GM19239 (cell line): ENCODE measurements at regions not wholly inside any gene's neighbourhood (a gene's known extent, or its start where the extent isn't known, plus 50 kb on each side); places are given as distances from the start of the nearest gene placed in this dataset.
A peak's percentile ranks its signal among the peaks of the same experiment; 100 is the strongest.

Experiments
- DNase-seq: peaks from one replicate; pipeline ENCODE4 v3.0.0; 2011; ENCODE audit warnings: low spot score; ENCODE audit not compliant: insufficient read length
- FAIRE-seq: peaks from 2 replicates; lab custom pipeline; 2011; peaks lifted over from hg19 to GRCh38; lab: Jason Lieb, UNC

GRCh38 chr5:40416098-40416497 lies 263.6 kb upstream of the PTGER4 start:
- no peak for DNase-seq
- FAIRE-seq: no peak

- FAIRE-seq: no peak
- no peak for DNase-seq
Measured at GRCh38 chr5:40414922-40415321, 264.8 kb upstream of the PTGER4 start.

- DNase-seq: no peak
- no peak for FAIRE-seq
Measured at GRCh38 chr5:40413743-40414142, 266.0 kb upstream of the PTGER4 start.

- DNase-seq: no peak
- FAIRE-seq: no peak
Measured at GRCh38 chr5:40412771-40413170, 266.9 kb upstream of the PTGER4 start.

GRCh38 chr5:40410964-40411635 lies 268.6 kb upstream of the PTGER4 start:
- DNase-seq (no peak), FAIRE-seq (no peak)

- peak; percentile 84 for FAIRE-seq
- no peak for DNase-seq
Measured at GRCh38 chr5:40410231-40410861, 269.4 kb upstream of the PTGER4 start.

- DNase-seq: no peak
- FAIRE-seq: no peak
Measured at GRCh38 chr5:40409601-40410000, 270.1 kb upstream of the PTGER4 start.

- FAIRE-seq (peak; percentile 18), DNase-seq (no peak)
Measured at GRCh38 chr5:40406741-40407211, 272.9 kb upstream of the PTGER4 start.

GRCh38 chr5:40405996-40406740 lies 273.5 kb upstream of the PTGER4 start:
- FAIRE-seq: peak; percentile 8
- no peak for DNase-seq

- DNase-seq (no peak), FAIRE-seq (peak; percentile 62)
Measured at GRCh38 chr5:40405230-40405629, 274.5 kb upstream of the PTGER4 start.

GRCh38 chr5:40404613-40405012 lies 275.1 kb upstream of the PTGER4 start:
- peak; percentile 92 for FAIRE-seq
- DNase-seq: no peak

- DNase-seq: no peak
- no peak for FAIRE-seq
Measured at GRCh38 chr5:40402007-40402364, 277.7 kb upstream of the PTGER4 start.

- peak; percentile 69 for FAIRE-seq
- no peak for DNase-seq
Measured at GRCh38 chr5:40401284-40402006, 278.3 kb upstream of the PTGER4 start.

- no peak for DNase-seq
- no peak for FAIRE-seq
Measured at GRCh38 chr5:40400245-40400644, 279.5 kb upstream of the PTGER4 start.

GRCh38 chr5:40399349-40399748 lies 280.4 kb upstream of the PTGER4 start:
- no peak for FAIRE-seq
- DNase-seq: no peak

GRCh38 chr5:40397976-40398375 lies 281.7 kb upstream of the PTGER4 start:
- DNase-seq: no peak
- FAIRE-seq: no peak

- no peak for FAIRE-seq
- DNase-seq: no peak
Measured at GRCh38 chr5:40397091-40397490, 282.6 kb upstream of the PTGER4 start.

GRCh38 chr5:40396317-40396716 lies 283.4 kb upstream of the PTGER4 start:
- no peak for FAIRE-seq

GRCh38 chr5:40395251-40395650 lies 284.5 kb upstream of the PTGER4 start:
- FAIRE-seq: no peak
- no peak for DNase-seq

More at GRCh38 chr5:40396317-40396716, 283.4 kb upstream of the PTGER4 start:
- DNase-seq: no peak

GRCh38 chr5:40394698-40395097 lies 285.0 kb upstream of the PTGER4 start:
- DNase-seq (no peak), FAIRE-seq (no peak)

- no peak for DNase-seq
- no peak for FAIRE-seq
Measured at GRCh38 chr5:40391642-40392041, 288.1 kb upstream of the PTGER4 start.
